ENCODE measurements at regions not wholly inside any gene's neighbourhood (a gene's known extent, or its start where the extent isn't known, plus 50 kb on each side); places are given as distances from the start of the nearest gene placed in this dataset.

DNA sequence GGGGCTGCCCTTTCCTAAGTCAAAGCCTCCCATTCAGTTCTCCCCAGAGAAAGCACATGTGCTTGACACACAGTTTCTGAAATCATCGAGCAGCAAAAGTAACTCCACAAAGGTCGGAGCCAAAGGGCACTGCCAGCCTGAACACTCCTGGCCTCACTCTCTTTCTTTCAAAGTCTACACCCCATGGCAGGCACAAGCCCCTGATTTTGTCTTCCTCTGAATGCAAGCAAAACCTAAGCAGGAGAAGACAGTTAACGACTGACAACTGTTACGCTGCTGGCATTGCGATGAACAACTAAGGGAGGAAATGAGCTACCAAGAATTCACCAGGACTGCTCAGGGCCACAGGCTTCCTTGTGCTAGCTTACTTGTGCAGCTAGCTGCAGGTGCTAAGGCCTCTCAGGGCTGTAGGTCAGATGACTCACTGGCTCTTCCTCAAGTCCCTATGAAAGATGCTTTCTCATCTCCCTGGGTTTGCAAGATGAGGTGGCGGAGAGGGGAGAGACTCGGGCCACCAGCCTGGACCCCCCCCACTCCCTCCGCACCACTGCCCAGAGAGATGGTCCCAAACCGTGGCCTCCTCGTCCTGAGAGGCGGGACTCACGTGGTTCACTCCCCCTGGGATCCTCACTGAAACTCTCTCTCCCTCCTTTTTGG is 208.2 kb downstream of the DLL1 start:
- no peaks in the 10 kb centered on the region; the same call in 2 of the 3 replicates for H3K4me1 Mint-ChIP-seq
- H3K27ac ChIP-seq (ENCODE audit: low read depth), result no peak overlapping the region
- H3K27ac Mint-ChIP-seq, result no peak overlapping the region
- H2AFZ ChIP-seq, result no peak overlapping the region
- TF ChIP-seq, protein P1, sequence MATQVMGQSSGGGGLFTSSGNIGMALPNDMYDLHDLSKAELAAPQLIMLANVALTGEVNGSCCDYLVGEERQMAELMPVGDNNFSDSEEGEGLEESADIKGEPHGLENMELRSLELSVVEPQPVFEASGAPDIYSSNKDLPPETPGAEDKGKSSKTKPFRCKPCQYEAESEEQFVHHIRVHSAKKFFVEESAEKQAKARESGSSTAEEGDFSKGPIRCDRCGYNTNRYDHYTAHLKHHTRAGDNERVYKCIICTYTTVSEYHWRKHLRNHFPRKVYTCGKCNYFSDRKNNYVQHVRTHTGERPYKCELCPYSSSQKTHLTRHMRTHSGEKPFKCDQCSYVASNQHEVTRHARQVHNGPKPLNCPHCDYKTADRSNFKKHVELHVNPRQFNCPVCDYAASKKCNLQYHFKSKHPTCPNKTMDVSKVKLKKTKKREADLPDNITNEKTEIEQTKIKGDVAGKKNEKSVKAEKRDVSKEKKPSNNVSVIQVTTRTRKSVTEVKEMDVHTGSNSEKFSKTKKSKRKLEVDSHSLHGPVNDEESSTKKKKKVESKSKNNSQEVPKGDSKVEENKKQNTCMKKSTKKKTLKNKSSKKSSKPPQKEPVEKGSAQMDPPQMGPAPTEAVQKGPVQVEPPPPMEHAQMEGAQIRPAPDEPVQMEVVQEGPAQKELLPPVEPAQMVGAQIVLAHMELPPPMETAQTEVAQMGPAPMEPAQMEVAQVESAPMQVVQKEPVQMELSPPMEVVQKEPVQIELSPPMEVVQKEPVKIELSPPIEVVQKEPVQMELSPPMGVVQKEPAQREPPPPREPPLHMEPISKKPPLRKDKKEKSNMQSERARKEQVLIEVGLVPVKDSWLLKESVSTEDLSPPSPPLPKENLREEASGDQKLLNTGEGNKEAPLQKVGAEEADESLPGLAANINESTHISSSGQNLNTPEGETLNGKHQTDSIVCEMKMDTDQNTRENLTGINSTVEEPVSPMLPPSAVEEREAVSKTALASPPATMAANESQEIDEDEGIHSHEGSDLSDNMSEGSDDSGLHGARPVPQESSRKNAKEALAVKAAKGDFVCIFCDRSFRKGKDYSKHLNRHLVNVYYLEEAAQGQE (IDR thresholded peaks at IDR 0.05; ENCODE audit: unreplicated experiment), result no peak
- TF ChIP-seq, protein P2, sequence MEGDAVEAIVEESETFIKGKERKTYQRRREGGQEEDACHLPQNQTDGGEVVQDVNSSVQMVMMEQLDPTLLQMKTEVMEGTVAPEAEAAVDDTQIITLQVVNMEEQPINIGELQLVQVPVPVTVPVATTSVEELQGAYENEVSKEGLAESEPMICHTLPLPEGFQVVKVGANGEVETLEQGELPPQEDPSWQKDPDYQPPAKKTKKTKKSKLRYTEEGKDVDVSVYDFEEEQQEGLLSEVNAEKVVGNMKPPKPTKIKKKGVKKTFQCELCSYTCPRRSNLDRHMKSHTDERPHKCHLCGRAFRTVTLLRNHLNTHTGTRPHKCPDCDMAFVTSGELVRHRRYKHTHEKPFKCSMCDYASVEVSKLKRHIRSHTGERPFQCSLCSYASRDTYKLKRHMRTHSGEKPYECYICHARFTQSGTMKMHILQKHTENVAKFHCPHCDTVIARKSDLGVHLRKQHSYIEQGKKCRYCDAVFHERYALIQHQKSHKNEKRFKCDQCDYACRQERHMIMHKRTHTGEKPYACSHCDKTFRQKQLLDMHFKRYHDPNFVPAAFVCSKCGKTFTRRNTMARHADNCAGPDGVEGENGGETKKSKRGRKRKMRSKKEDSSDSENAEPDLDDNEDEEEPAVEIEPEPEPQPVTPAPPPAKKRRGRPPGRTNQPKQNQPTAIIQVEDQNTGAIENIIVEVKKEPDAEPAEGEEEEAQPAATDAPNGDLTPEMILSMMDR (conservative IDR thresholded peaks at IDR 0.05; ENCODE audit: low read depth in 2 of 2), result no peak
- TF ChIP-seq, protein P3, sequence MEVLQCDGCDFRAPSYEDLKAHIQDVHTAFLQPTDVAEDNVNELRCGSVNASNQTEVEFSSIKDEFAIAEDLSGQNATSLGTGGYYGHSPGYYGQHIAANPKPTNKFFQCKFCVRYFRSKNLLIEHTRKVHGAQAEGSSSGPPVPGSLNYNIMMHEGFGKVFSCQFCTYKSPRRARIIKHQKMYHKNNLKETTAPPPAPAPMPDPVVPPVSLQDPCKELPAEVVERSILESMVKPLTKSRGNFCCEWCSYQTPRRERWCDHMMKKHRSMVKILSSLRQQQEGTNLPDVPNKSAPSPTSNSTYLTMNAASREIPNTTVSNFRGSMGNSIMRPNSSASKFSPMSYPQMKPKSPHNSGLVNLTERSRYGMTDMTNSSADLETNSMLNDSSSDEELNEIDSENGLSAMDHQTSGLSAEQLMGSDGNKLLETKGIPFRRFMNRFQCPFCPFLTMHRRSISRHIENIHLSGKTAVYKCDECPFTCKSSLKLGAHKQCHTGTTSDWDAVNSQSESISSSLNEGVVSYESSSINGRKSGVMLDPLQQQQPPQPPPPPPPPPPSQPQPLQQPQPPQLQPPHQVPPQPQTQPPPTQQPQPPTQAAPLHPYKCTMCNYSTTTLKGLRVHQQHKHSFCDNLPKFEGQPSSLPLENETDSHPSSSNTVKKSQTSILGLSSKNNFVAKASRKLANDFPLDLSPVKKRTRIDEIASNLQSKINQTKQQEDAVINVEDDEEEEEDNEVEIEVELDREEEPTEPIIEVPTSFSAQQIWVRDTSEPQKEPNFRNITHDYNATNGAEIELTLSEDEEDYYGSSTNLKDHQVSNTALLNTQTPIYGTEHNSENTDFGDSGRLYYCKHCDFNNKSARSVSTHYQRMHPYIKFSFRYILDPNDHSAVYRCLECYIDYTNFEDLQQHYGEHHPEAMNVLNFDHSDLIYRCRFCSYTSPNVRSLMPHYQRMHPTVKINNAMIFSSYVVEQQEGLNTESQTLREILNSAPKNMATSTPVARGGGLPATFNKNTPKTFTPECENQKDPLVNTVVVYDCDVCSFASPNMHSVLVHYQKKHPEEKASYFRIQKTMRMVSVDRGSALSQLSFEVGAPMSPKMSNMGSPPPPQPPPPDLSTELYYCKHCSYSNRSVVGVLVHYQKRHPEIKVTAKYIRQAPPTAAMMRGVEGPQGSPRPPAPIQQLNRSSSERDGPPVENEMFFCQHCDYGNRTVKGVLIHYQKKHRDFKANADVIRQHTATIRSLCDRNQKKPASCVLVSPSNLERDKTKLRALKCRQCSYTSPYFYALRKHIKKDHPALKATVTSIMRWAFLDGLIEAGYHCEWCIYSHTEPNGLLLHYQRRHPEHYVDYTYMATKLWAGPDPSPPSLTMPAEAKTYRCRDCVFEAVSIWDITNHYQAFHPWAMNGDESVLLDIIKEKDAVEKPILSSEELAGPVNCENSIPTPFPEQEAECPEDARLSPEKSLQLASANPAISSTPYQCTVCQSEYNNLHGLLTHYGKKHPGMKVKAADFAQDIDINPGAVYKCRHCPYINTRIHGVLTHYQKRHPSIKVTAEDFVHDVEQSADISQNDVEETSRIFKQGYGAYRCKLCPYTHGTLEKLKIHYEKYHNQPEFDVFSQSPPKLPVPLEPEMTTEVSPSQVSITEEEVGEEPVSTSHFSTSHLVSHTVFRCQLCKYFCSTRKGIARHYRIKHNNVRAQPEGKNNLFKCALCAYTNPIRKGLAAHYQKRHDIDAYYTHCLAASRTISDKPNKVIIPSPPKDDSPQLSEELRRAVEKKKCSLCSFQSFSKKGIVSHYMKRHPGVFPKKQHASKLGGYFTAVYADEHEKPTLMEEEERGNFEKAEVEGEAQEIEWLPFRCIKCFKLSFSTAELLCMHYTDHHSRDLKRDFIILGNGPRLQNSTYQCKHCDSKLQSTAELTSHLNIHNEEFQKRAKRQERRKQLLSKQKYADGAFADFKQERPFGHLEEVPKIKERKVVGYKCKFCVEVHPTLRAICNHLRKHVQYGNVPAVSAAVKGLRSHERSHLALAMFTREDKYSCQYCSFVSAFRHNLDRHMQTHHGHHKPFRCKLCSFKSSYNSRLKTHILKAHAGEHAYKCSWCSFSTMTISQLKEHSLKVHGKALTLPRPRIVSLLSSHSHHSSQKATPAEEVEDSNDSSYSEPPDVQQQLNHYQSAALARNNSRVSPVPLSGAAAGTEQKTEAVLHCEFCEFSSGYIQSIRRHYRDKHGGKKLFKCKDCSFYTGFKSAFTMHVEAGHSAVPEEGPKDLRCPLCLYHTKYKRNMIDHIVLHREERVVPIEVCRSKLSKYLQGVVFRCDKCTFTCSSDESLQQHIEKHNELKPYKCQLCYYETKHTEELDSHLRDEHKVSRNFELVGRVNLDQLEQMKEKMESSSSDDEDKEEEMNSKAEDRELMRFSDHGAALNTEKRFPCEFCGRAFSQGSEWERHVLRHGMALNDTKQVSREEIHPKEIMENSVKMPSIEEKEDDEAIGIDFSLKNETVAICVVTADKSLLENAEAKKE (CRISPR knock-in tag; IDR thresholded peaks at IDR 0.05), result no peak
- no peak for TF ChIP-seq CREB1 (CRISPR knock-in tag; IDR thresholded peaks at IDR 0.05; ENCODE audit: low read depth)
- TF ChIP-seq NANOG (IDR thresholded peaks at IDR 0.05; ENCODE audit: borderline replicate concordance), result no peak
- no peak for TF ChIP-seq EZH2phosphoT487 (IDR thresholded peaks at IDR 0.05; ENCODE audit: unreplicated experiment)
- no peak for TF ChIP-seq ZNF331 (CRISPR knock-in tag; IDR thresholded peaks at IDR 0.05; ENCODE audit: low read depth)
- H3K36me3 Mint-ChIP-seq (ENCODE audit: low read depth), result peaks cover 8% of the 10 kb centered on the region
- peaks cover 4% of the 10 kb centered on the region for H3K27me3 Mint-ChIP-seq (ENCODE audit: insufficient read depth, low read depth, poor library complexity)
- no peaks in the 10 kb centered on the region for H3K36me3 ChIP-seq (ENCODE audit: insufficient read depth)
- no peak overlapping the region for H3K4me3 Mint-ChIP-seq
- H3K4me2 ChIP-seq, result no peak overlapping the region
- DNase-seq (ENCODE audit: low spot score), result no peak
- H3K9me2 ChIP-seq (ENCODE audit: insufficient read depth), result no peaks in the 10 kb centered on the region
- no peaks in the 10 kb centered on the region for H3K27me3 ChIP-seq (ENCODE audit: insufficient read depth)
- ATAC-seq, result no peak
- no peaks in the 10 kb centered on the region for H3K79me2 ChIP-seq (replicated peaks; ENCODE audit: insufficient read depth)
- no peaks in the 10 kb centered on the region for H3K4me1 ChIP-seq (ENCODE audit: insufficient read depth)
- H3F3A ChIP-seq (replicated peaks; ENCODE audit: low read depth), result no peaks in the 10 kb centered on the region
- no peaks in the 10 kb centered on the region for H4K20me1 ChIP-seq (replicated peaks; ENCODE audit: insufficient read depth)
- peaks cover 16% of the 10 kb centered on the region for H3K9me3 Mint-ChIP-seq
- H3K4me3 ChIP-seq, result no peak overlapping the region

All from GM23338 (cell line).